Heart left ventricle (tissue), 16 donors: ENCODE measurements at regions not wholly inside any gene's neighbourhood (a gene's known extent, or its start where the extent isn't known, plus 50 kb on each side); places are given as distances from the start of the nearest gene placed in this dataset.

Experiments used
- ATAC-seq, 4 donors: fragments of 200-7000 bp; cut with Tn5 transposase; one replicate each; pipeline ENCODE4 v1.9.1; 2020 to 2022; ENCODE audit warnings: moderate library complexity in 4 of 4, mild to moderate bottlenecking in 3 of 4, moderate number of reproducible peaks in 1 of 4
- DNase-seq, 5 donors: peaks; one replicate each; pipeline ENCODE4 v3.0.0-alpha.2; 2020
- H3K27ac ChIP-seq, 12 donors: fragments of 200-600 bp; sonication (generic) in 4 of 12; one replicate each; pipeline versions ENCODE4 v1.5.0 to v1.8.0; 2016 to 2022; ENCODE audit warnings: mild to moderate bottlenecking in 2 of 12
- H3K27me3 ChIP-seq, 9 donors: fragments of 200-600 bp; sonication (generic) in 2 of 9; one replicate each; pipeline versions ENCODE4 v1.5.1 to v1.8.0; 2016 to 2022; ENCODE audit warnings: mild to moderate bottlenecking in 3 of 9
- H3K36me3 ChIP-seq, 9 donors: fragments of 200-600 bp; sonication (generic) in 2 of 9; one replicate each; pipeline versions ENCODE4 v1.5.0 to v1.8.0; 2018 to 2022; ENCODE audit warnings: mild to moderate bottlenecking in 2 of 9
- H3K4me1 ChIP-seq, 12 donors: fragments of 200-600 bp; sonication (generic) in 4 of 12; one replicate each; pipeline versions ENCODE4 v1.5.0 to v1.8.0; 2016 to 2022; ENCODE audit warnings: mild to moderate bottlenecking in 3 of 12
- H3K4me3 ChIP-seq, 12 donors: fragments of 200-600 bp; sonication (generic) in 4 of 12; one replicate each; pipeline versions ENCODE4 v1.5.0 to v1.8.0; 2017 to 2022; ENCODE audit warnings: mild to moderate bottlenecking in 9 of 12, moderate library complexity in 4 of 12
- H3K9me3 ChIP-seq, 12 donors: fragments of 200-600 bp; sonication (generic) in 4 of 12; one replicate each; pipeline versions ENCODE4 v1.5.0 to v1.8.0; 2016 to 2022; ENCODE audit warnings: mild to moderate bottlenecking in 1 of 12
- CTCF ChIP-seq, 12 donors: fragments of 200-600 bp; sonication (generic) in 4 of 12; IDR thresholded peaks; one replicate each; pipeline versions ENCODE4 v1.5.0 to v1.8.0; 2018 to 2022; ENCODE audit warnings: antibody characterized with exemption in 12 of 12, mild to moderate bottlenecking in 5 of 12
- POLR2A ChIP-seq, 2 donors: fragments of 450-650 bp; IDR thresholded peaks; one replicate each; pipeline ENCODE4 v1.6.1; 2017; ENCODE audit warnings: antibody characterized with exemption in 2 of 2, mild to moderate bottlenecking in 2 of 2, moderate library complexity in 2 of 2
- WGBS, 4 donors: extraction: QIAGEN DNeasy Blood & Tissue Kit in 2 of 4; methylation state at CpG; one replicate each; pipeline versions ENCODE4 v1.1.5 to v1.1.7; 2013 to 2018; 5-methylcytosine and 5-hydroxymethylcytosine counted together
- intact Hi-C, 10 donors: fragments of 100-400 bp; cut with DNase I; formaldehyde crosslinking; loops; one replicate each; pipeline versions ENCODE4 v1.11.1 to v1.14.2; 2022
- donor health status: ischemic (EF 13 %, LVEDD 7.1; RV severe dilation, severe dysfunction).
- donor health status: healthy with polysubstance abuse.
- donor health status: DM: no; HTN: yes; CAD: no.
- donor health status: DM: no; HTN: no; CAD: no.
- donor health status: ischemic (EF 25% LVEDD 6.9; RV normal size, moderate dysfunction).
- donor health status: ischemic (EF 25% LVEDD 5.7; RV mildly dilated, moderate dysfunction).
- donor health status: healthy.
- donor health status: DM: yes; HTN: yes; CAD: no.
- donor health status: ischemic (EF 35%, LVEDD 5.7; RV mildly dilated, moderate dysfunction).
- donor health status: nonischemic (EF 11% LVEDD 7.7; RV severe dilation, severe dysfunction).
- donor health status: DM: yes; HTN: yes; CAD: no.
- donor health status: PGD.
- donor health status: ischemic (EF 29% LVEDD 5.4; RV normal size, mild dysfunction).
- donor health status: nonischemic (EF 23%, LVEDD 6.1; RV moderate dilation, normal function).

- DNase-seq (no peak), ATAC-seq (no peak)
- intact Hi-C loops = no loop called here
- H3K27me3 ChIP-seq = peaks cover 0 to 6% (median 0%) of the 10 kb centered on the region in 9 donors
- 58 to 66% (median 63%) methylated on average over 2 of the region's 2 CpGs for WGBS, 4 donors
- peak in 3 of 12 donors; percentile 14 to 22 (median 19) for TF ChIP-seq CTCF (IDR thresholded peaks at IDR 0.05)
- no peak for TF ChIP-seq POLR2A (IDR thresholded peaks at IDR 0.05)
- H3K4me1 ChIP-seq = no peaks in the 10 kb centered on the region
- no peak overlapping the region for H3K27ac ChIP-seq
- H3K9me3 ChIP-seq = peaks cover 0 to 28% (median 10%) of the 10 kb centered on the region in 12 donors
- H3K36me3 ChIP-seq = no peaks in the 10 kb centered on the region
- no peak overlapping the region for H3K4me3 ChIP-seq
Observed at GRCh38 chr2:898319-898718, 52.3 kb upstream of the SNTG2 start.

- Histone ChIP-seq H3K4me1 (no peaks in the 10 kb centered on the region), H3K9me3 (peaks cover 0 to 25% (median 10%) of the 10 kb centered on the region in 12 donors), H3K36me3 (no peaks in the 10 kb centered on the region), H3K27me3 (peaks cover 0 to 10% (median 0%) of the 10 kb centered on the region in 9 donors), H3K4me3 (no peak overlapping the region), H3K27ac (no peak overlapping the region)
- 88 to 100% (median 95%) methylated on average over 1 to 2 of the region's 2 CpGs for WGBS, 4 donors
- ATAC-seq (no peak), DNase-seq (no peak)
- intact Hi-C loops = no loop called here
- TF ChIP-seq CTCF (IDR thresholded peaks at IDR 0.05) (no peak), POLR2A (IDR thresholded peaks at IDR 0.05) (no peak)
Observed at GRCh38 chr2:897091-897490, 53.6 kb upstream of the SNTG2 start.

GRCh38 chr2:893311-893710 lies 57.3 kb upstream of the SNTG2 start:
- peaks cover 0 to 11% (median 5%) of the 10 kb centered on the region in 9 donors for H3K27me3 ChIP-seq

GRCh38 chr2:892892-893291 lies 57.8 kb upstream of the SNTG2 start:
- H3K4me3 ChIP-seq = no peak overlapping the region
- WGBS, 4 donors = 83 to 86% (median 85%) methylated on average over 9 to 13 of the region's 13 CpGs
- H3K9me3 ChIP-seq = peaks cover 0 to 23% (median 10%) of the 10 kb centered on the region in 12 donors
- intact Hi-C loops = no loop called here
- DNase-seq = no peak
- ATAC-seq = no peak
- TF ChIP-seq CTCF (IDR thresholded peaks at IDR 0.05) = no peak
- no peak for TF ChIP-seq POLR2A (IDR thresholded peaks at IDR 0.05)
- no peak overlapping the region for H3K27ac ChIP-seq
- peaks cover 0 to 11% (median 5%) of the 10 kb centered on the region in 9 donors for H3K27me3 ChIP-seq
- no peaks in the 10 kb centered on the region for H3K4me1 ChIP-seq
- H3K36me3 ChIP-seq = no peaks in the 10 kb centered on the region

More at GRCh38 chr2:893311-893710, 57.3 kb upstream of the SNTG2 start:
- H3K4me3 ChIP-seq = no peak overlapping the region
- ATAC-seq (peak in 1 of 4 donors; percentile 20), DNase-seq (no peak)
- no peak for TF ChIP-seq CTCF (IDR thresholded peaks at IDR 0.05)
- no peak for TF ChIP-seq POLR2A (IDR thresholded peaks at IDR 0.05)
- no peaks in the 10 kb centered on the region for H3K4me1 ChIP-seq
- whole genome bisulfite sequencing, 4 donors = 38 to 58% (median 51%) methylated on average over 7 of the region's 7 CpGs
- H3K36me3 ChIP-seq = no peaks in the 10 kb centered on the region
- intact Hi-C loops = no loop called here
- H3K9me3 ChIP-seq = peaks cover 0 to 23% (median 10%) of the 10 kb centered on the region in 12 donors
- H3K27ac ChIP-seq = no peak overlapping the region
